Uterus (tissue), 3 donors: ENCODE measurements at regions not wholly inside any gene's neighbourhood (a gene's known extent, or its start where the extent isn't known, plus 50 kb on each side); places are given as distances from the start of the nearest gene placed in this dataset.
"Not testable (repeated sequence)": the region's sequence is repeated elsewhere in the genome, so short reads cannot be mapped to it uniquely, and the experiment has no call there.

Experiments used
- DNase-seq, 2 donors: peaks; one replicate each; pipeline ENCODE4 v3.0.0-alpha.2; 2019 to 2020
- H3K27ac ChIP-seq, 2 donors: fragments of 200-600 bp; sonication (generic); 1 replicate in 1 of 2; 2 replicates in 1 of 2; pipeline ENCODE4 v1.5.1; 2016 to 2018
- H3K27me3 ChIP-seq, 2 donors: fragments of 200-600 bp; sonication (generic); one replicate each; pipeline ENCODE4 v1.5.1; 2018 to 2019; ENCODE audit warnings: control low read depth in 1 of 2
- H3K36me3 ChIP-seq, 2 donors: fragments of 200-600 bp; sonication (generic); one replicate each; pipeline ENCODE4 v1.5.1; 2019; ENCODE audit warnings: control low read depth in 1 of 2
- H3K4me1 ChIP-seq, 2 donors: fragments of 200-600 bp; sonication (generic); one replicate each; pipeline ENCODE4 v1.5.1; 2018 to 2019; ENCODE audit warnings: control low read depth in 1 of 2
- H3K4me3 ChIP-seq, 2 donors: fragments of 200-600 bp; sonication (generic); 1 replicate in 1 of 2; 2 replicates in 1 of 2; pipeline ENCODE4 v1.5.1; 2018 to 2019; ENCODE audit warnings: mild to moderate bottlenecking in 1 of 2
- H3K9me3 ChIP-seq, 2 donors: fragments of 200-600 bp; sonication (generic); one replicate each; pipeline ENCODE4 v1.5.1; 2019; ENCODE audit warnings: control low read depth in 1 of 2
- CTCF ChIP-seq, 4 experiments: fragments of 200-600 bp in 2 of 4; fragments of 450-650 bp in 2 of 4; sonication (generic) in 2 of 4; IDR thresholded peaks; one replicate each; pipeline ENCODE4 v1.5.1; 2016 to 2019; ENCODE audit warnings: antibody characterized with exemption in 4 of 4, mild to moderate bottlenecking in 2 of 4, moderate library complexity in 1 of 4
- POLR2A ChIP-seq, 2 donors: fragments of 450-650 bp; IDR thresholded peaks; one replicate each; pipeline ENCODE4 v1.6.1; 2016; ENCODE audit warnings: antibody characterized with exemption in 2 of 2, mild to moderate bottlenecking in 1 of 2, moderate library complexity in 1 of 2
- intact Hi-C: fragments of 100-400 bp; cut with DNase I; formaldehyde crosslinking; loops from one replicate; pipeline ENCODE4 v1.15.1; 2023; ENCODE audit warnings: low total_unique reads
- donor health status: DM: yes; HTN: yes; CAD: no.

GRCh38 chr4:84145176-84145575, 353.9 kb downstream of the NKX6-1 start:
- Histone ChIP-seq H3K4me1 (no peaks in the 10 kb centered on the region), H3K4me3 (no peak overlapping the region), H3K27me3 (no peaks in the 10 kb centered on the region), H3K27ac (no peak overlapping the region), H3K9me3 (no peaks in the 10 kb centered on the region), H3K36me3 (no peaks in the 10 kb centered on the region)
- no peak for DNase-seq
- TF ChIP-seq CTCF (IDR thresholded peaks at IDR 0.05) (no peak), POLR2A (IDR thresholded peaks at IDR 0.05) (no peak)
- intact Hi-C loops: no loop called here

- H3K4me3 ChIP-seq, H3K27me3 ChIP-seq, H3K27ac ChIP-seq, H3K4me1 ChIP-seq, H3K9me3 ChIP-seq, H3K36me3 ChIP-seq, intact Hi-C loops, DNase-seq: not testable (repeated sequence)
Observed at GRCh38 chr4:84126911-84127310, 372.2 kb downstream of the NKX6-1 start.

GRCh38 chr4:84126061-84126787, 372.9 kb downstream of the NKX6-1 start:
- no peak for TF ChIP-seq CTCF (IDR thresholded peaks at IDR 0.05)
- no peak for TF ChIP-seq POLR2A (IDR thresholded peaks at IDR 0.05)
- no peak for DNase-seq

GRCh38 chr4:84110040-84110439, 389.1 kb downstream of the NKX6-1 start:
- DNase-seq: no peak
- TF ChIP-seq POLR2A (IDR thresholded peaks at IDR 0.05): no peak
- TF ChIP-seq CTCF (IDR thresholded peaks at IDR 0.05): no peak
- no peaks in the 10 kb centered on the region for H3K36me3 ChIP-seq
- no peaks in the 10 kb centered on the region for H3K4me1 ChIP-seq
- no peak overlapping the region for H3K4me3 ChIP-seq
- no peaks in the 10 kb centered on the region for H3K9me3 ChIP-seq
- H3K27me3 ChIP-seq: no peaks in the 10 kb centered on the region
- no peak overlapping the region for H3K27ac ChIP-seq
- intact Hi-C loops: no loop called here

More at GRCh38 chr4:84126061-84126787, 372.9 kb downstream of the NKX6-1 start:
- Histone ChIP-seq H3K9me3 (no peaks in the 10 kb centered on the region), H3K36me3 (no peaks in the 10 kb centered on the region), H3K27ac (no peak overlapping the region), H3K4me1 (no peaks in the 10 kb centered on the region), H3K4me3 (no peak overlapping the region), H3K27me3 (no peaks in the 10 kb centered on the region)
- intact Hi-C loops: no loop called here

GRCh38 chr4:84101653-84102625, 397.2 kb downstream of the NKX6-1 start:
- H3K36me3 ChIP-seq, DNase-seq, H3K4me1 ChIP-seq, intact Hi-C loops, H3K4me3 ChIP-seq, H3K27me3 ChIP-seq, H3K9me3 ChIP-seq, H3K27ac ChIP-seq: not testable (repeated sequence)

GRCh38 chr4:84100071-84100470, 399.0 kb downstream of the NKX6-1 start:
- no peak for DNase-seq
- no peak for TF ChIP-seq POLR2A (IDR thresholded peaks at IDR 0.05)
- no peak for TF ChIP-seq CTCF (IDR thresholded peaks at IDR 0.05)
- no peaks in the 10 kb centered on the region for H3K27me3 ChIP-seq

More at GRCh38 chr4:84100071-84100470, 399.0 kb downstream of the NKX6-1 start:
- H3K4me1 ChIP-seq: no peaks in the 10 kb centered on the region
- H3K9me3 ChIP-seq: no peaks in the 10 kb centered on the region
- H3K4me3 ChIP-seq: no peak overlapping the region
- no peaks in the 10 kb centered on the region for H3K36me3 ChIP-seq
- no peak overlapping the region for H3K27ac ChIP-seq
- intact Hi-C loops: no loop called here
